PFSK-1 (cell line): ENCODE measurements at regions not wholly inside any gene's neighbourhood (a gene's known extent, or its start where the extent isn't known, plus 50 kb on each side); places are given as distances from the start of the nearest gene placed in this dataset.

Experiments
- FOXP2 ChIP-seq: optimal IDR thresholded peaks from 2 replicates; pipeline ENCODE3; 2011; ENCODE audit warnings: borderline replicate concordance, control low read depth, inconsistent platforms; ENCODE audit not compliant: insufficient read depth; ENCODE audit errors: extremely low read length, extremely low read depth
- POLR2AphosphoS5 ChIP-seq: IDR thresholded peaks from 2 replicates; pipeline ENCODE4 v1.6.1; 2012; ENCODE audit warnings: low read depth, mild to moderate bottlenecking, control low read depth, low read length, moderate library complexity
- REST ChIP-seq, 2 experiments: IDR thresholded peaks; 2 replicates each; pipeline versions ENCODE4 v1.6.1 to v1.8.0; 2011 to 2012; ENCODE audit warnings: low read depth in 2 of 2, low read length in 2 of 2, control low read depth in 1 of 2, inconsistent platforms in 1 of 2, mild to moderate bottlenecking in 1 of 2, moderate library complexity in 1 of 2; ENCODE audit not compliant: insufficient read depth in 1 of 2
- SIN3A ChIP-seq: IDR thresholded peaks from 2 replicates; pipeline ENCODE4 v1.6.1; 2012; ENCODE audit warnings: mild to moderate bottlenecking, low read length, moderate library complexity, borderline replicate concordance; ENCODE audit not compliant: insufficient read depth
- TAF1 ChIP-seq: IDR thresholded peaks from 2 replicates; pipeline ENCODE4 v1.6.1; 2012; ENCODE audit warnings: low read length, control low read depth, borderline replicate concordance; ENCODE audit not compliant: insufficient read depth

DNA sequence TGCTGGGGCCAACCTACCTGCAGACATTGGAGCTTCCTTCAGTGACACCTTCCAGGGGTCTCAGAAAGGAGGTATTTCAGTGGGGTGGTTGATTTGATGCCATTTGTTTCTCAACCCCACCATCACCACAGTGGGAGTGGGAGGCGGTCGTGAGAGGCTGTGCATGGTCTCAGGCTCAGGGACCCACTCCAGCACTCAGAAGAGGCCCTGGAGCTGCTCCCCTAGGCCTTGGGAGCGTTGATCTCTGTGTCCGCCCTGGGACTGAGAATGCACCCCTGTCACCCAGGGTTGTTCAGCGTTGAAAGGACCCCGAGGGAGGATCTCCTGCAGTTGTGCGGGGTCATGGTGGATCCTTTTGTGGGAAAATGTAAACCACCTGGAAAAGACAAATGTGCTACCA lies 410.6 kb downstream of the GLRX3 start:
- TF ChIP-seq FOXP2 (no peak), POLR2AphosphoS5 (no peak), SIN3A (no peak), REST (IDR thresholded peaks at IDR 0.05; ENCODE audit: insufficient read depth in 1 of 2, low read depth in 2 of 2, low read length in 2 of 2) (no peak), TAF1 (no peak)

GRCh38 chr10:130547368-130547767 lies 411.2 kb downstream of the GLRX3 start:
- TF ChIP-seq REST (IDR thresholded peaks at IDR 0.05; ENCODE audit: insufficient read depth in 1 of 2, low read depth in 2 of 2, low read length in 2 of 2) (no peak), POLR2AphosphoS5 (no peak), SIN3A (no peak), TAF1 (no peak), FOXP2 (no peak)

DNA sequence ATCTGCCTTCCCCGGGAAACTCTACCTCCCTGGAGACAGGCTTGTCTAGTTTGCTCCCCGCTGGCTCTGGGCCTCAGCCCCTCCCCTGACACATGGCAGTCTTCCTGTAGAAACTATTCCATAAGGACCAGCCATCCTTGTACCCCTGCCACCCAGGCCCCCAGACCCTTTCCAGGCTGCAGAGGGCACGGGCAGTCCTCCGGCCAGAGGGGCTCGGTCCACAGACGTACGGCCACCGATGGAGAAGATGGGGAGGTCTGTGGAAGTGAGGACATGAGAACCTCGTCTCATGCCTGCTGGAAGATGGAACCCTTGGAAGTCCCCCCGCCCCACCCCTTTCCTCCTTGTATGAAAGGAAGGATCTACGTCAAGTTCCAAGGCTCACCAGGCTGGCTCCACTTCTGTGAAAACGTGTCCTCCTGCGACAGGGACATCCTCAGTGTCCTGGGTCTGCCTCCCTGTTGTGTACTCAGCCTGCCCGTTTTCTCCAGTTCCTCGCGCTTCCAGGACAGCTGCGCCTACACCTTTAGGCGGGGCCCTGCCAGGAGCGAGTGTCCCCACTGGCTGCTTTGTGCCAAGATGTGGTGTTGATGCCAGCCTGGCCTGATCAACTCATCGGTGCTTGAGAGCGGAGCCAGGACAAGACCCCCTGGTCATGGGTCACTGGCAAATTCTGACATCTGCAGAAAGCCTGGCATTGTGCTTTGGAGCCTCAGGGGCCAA lies 414.9 kb downstream of the GLRX3 start:
- TF ChIP-seq TAF1 (no peak), POLR2AphosphoS5 (no peak), SIN3A (no peak), FOXP2 (no peak), REST (IDR thresholded peaks at IDR 0.05; ENCODE audit: insufficient read depth in 1 of 2, low read depth in 2 of 2, low read length in 2 of 2) (no peak)

DNA sequence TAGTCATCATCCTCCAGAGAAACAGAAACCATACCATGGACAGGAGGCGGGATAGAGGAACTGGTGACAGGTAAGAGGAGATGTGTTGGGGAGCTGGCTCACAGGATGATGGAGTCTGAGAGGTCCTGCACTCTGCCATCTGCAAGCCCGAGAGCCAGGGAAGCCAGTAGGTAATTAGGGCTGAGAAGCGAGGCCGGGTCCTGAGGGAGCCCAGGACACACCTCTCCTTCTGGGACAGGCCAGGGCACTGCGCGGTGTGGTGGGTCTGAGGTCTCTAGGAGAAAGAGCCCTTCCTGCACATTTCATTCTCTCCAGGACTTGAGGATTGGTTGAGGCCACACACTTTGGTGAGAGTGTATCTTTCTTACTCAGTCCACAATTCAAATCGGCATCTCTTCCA lies 415.5 kb downstream of the GLRX3 start:
- no peak for TF ChIP-seq TAF1
- TF ChIP-seq FOXP2 = no peak
- TF ChIP-seq REST (IDR thresholded peaks at IDR 0.05; ENCODE audit: insufficient read depth in 1 of 2, low read depth in 2 of 2, low read length in 2 of 2) = no peak
- TF ChIP-seq SIN3A = no peak
- no peak for TF ChIP-seq POLR2AphosphoS5

DNA sequence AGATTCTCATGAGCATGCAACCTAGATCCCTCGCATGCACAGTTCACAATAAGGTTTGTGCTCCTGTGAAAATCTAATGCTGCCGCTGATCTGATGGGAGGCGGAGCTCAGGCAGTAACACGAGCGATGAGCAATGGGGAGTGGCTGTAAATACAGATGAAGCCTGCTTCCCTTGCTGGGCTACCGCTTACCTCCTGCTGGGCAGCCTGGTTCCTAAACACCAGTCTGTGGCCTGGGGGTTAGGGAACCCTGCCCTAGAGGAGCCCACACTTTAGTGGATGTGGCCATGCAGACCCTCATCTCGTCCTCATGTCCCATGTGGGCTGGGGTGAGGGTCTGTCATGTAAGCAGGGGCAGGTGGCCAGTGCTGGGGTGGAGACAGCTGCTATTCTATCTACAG lies 417.6 kb downstream of the GLRX3 start:
- TF ChIP-seq FOXP2 = no peak
- TF ChIP-seq REST (IDR thresholded peaks at IDR 0.05; ENCODE audit: insufficient read depth in 1 of 2, low read depth in 2 of 2, low read length in 2 of 2) = no peak
- no peak for TF ChIP-seq POLR2AphosphoS5
- no peak for TF ChIP-seq TAF1
- TF ChIP-seq SIN3A = no peak
